GM19324 (cell line): ENCODE measurements at regions not wholly inside any gene's neighbourhood (a gene's known extent, or its start where the extent isn't known, plus 50 kb on each side); places are given as distances from the start of the nearest gene placed in this dataset.

Experiments used
- ATAC-seq: cut with Tn5 transposase; IDR thresholded peaks from one replicate; pipeline ENCODE4 v1.9.1; 2021; ENCODE audit warnings: mild to moderate bottlenecking, moderate library complexity; ENCODE audit not compliant: unreplicated experiment, low FRiP score

DNA sequence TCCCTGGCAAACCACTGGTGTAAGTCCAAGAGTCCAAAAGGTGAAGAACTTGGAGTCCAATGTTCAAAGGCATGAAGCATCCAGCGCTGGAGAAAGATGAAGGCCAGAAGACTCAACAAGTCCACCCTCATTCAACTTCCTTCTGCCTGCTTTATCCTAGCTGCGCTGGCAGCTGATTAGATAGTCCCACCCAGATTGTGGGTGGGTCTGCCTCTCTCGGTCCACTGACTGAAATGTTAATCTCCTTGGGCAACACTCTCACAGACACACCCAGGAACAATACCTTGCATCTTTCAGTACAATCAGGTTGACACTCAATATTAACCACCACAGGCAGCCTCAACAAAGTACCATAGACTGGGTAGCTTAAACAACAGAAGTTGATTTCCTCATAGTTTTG lies 245.9 kb upstream of the IGF1R start:
- ATAC-seq, result no peak

DNA sequence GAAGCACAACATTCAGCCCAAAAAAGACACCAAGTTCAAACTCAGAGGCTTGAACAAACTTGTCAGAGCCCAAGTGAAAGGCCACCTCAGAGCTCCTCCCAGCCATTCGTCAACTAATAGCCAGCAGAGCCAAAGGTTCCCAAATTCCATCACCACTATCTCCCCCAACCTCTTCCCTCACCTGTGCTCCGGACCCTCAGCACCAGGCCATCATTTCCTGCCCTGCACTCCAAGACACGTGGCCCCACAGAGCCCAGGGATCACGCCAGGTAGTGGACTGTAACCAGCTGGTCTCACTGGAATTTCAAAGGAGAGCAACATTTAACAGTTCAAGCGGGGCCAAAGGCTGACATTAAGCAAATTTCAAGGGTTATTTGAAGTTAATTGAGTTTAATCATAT lies 245.2 kb upstream of the IGF1R start:
- no peak for ATAC-seq

DNA sequence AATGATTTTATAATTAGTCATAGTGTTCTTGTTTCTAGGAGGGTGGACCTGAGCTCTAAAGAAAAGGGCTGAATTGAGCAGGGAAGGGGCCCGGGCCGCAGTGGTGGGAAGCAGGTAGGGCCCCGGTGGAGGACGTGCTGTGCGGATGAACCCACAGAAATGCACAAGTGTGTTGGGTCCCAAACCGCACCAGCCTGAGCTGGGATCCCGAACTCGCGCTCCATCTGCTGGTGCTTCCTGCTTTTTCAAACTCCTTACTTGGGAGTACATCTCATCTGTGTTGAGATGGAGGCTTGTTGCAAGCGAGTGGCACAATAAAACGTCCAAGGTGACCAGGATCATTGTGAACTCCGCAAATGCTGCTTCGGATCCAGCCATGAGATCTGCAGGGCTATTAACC lies 244.8 kb upstream of the IGF1R start:
- no peak for ATAC-seq

DNA sequence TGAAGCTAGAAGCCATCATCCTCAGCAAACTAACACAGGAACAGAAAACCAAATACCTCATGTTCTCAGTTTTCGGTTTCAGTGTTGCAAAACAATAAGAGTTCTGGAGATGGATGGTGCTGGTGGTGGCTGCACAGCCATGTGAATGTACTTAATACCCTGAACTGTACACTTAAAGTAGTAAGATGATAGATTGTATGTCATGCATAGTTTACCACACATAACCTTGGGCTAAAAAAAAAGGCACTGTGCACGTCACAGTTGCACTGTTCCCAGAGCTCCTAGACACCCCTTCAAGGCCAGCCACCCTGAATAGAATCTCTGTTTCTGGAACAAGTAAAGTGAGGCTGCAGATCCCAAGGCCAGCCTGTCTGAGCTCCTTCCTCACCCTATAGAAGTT lies 243.3 kb upstream of the IGF1R start:
- no peak for ATAC-seq

DNA sequence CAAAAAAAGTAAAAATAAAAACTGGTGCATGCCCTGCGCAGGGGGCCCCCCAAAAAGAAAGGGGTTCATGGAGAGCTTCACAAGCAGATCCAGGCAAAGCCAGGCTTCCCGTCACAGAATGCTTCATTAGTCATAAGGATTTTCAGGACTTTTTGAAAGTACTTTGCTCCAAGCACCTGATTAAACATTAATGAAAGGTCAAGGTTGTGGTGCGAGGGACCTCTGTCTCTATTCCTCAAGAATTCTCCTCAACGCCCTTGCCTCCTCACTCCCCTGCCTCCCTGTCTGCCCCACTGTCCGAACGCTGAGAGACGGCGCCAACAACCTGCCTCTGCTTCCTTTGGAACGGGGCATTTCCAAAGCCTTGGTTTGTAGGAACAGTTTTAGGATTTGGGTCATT lies 240.1 kb upstream of the IGF1R start:
- no peak for ATAC-seq

GRCh38 chr15:98410328-98410727 lies 238.0 kb upstream of the IGF1R start:
- ATAC-seq, result no peak

DNA sequence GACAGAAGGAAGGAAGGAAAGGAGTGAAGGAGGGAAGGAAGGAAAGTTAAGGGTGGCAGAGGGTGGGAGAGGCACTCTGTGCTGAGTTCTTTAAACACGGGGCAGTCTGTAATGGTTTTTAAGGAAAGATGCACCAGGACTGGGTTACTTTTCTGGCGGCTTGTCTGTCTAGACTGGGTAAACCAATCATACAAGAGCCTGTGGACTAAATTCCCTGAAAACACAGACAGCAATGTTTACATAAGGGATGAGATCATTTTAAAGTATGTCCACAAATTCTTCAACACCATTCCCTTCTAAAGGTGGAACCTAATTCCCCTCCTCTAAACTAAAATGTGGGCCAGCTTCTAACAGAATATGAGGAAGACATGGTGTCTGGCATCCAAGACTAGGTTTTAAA lies 235.5 kb upstream of the IGF1R start:
- ATAC-seq, result no peak

- no peak for ATAC-seq
Observed at GRCh38 chr15:98413933-98414546, 234.3 kb upstream of the IGF1R start.

- no peak for ATAC-seq
Observed at GRCh38 chr15:98416222-98416855, 232.0 kb upstream of the IGF1R start.

DNA sequence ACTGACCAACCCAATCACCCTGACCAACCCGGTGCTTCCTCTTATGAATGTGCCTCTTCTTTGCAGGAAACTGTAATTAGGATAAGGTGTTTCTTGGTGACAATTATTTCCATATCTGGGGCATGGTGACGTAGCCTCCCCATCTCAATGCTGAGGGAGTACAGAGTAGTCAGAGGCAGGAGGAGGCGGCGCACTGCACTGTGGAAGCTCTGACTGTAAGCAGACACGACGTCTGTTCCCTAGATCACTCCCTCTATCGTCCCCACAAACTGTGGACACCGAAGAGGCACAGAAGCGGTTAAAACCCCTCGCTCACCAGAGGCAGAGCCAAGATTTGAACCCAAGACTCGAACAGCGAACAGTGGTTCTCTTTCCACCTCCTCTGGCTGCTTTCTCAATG lies 231.0 kb upstream of the IGF1R start:
- ATAC-seq, result no peak

DNA sequence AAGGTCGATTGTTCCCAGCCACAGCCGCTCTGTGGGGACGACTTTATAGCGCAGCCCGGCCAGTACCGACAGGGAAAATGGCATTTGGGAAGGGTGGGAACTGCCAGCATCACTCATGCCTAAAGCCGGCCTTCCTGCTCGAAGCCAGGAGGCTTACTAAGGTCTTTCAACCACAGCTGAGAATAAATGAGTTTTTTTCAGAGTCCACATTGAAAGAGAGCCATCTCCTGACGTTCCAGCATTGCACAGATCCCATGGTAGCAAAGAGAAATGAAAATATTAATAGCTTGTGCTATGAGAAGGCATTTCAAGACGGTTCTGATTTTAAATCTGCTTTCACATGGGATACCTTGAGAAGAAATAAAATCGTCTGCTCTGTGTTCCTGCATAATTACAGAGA lies 230.2 kb upstream of the IGF1R start:
- no peak for ATAC-seq

DNA sequence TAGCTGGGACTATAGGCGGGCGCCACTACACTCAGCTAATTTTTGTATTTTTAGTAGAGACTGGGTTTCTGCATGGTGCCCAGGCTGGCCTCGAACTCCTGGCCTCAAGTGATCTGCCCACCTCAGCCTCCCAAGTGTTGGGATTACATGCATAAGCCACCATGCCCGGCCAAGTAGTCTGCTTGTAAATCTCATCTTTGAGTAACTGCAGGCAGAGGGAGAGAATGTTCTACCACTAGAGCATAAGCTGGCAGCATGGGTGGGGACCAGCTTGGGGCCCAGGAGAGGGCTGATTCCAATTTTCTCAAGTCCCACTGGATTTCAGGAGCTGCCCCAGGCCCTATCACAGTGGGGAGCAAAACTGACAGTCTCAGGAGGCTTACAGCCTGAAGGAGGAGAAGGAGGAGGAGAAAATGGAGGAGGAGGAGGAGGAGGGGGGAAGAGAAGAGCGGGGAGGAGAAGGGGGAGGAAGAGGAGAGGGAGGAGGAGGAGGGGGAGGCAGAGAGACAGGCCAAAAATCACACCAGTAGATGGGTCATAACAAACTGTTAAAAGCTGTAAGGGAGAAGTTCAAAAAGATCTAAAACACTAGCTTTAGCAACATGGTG lies 229.1 kb upstream of the IGF1R start:
- ATAC-seq, result no peak

GRCh38 chr15:98420837-98421236 lies 227.5 kb upstream of the IGF1R start:
- no peak for ATAC-seq

GRCh38 chr15:98421419-98422129 lies 226.8 kb upstream of the IGF1R start:
- ATAC-seq, result no peak

- no peak for ATAC-seq
Observed at GRCh38 chr15:98422130-98422478, 226.2 kb upstream of the IGF1R start.

GRCh38 chr15:98425173-98425572 lies 223.2 kb upstream of the IGF1R start:
- no peak for ATAC-seq

GRCh38 chr15:98427321-98427720 lies 221.0 kb upstream of the IGF1R start:
- no peak for ATAC-seq

DNA sequence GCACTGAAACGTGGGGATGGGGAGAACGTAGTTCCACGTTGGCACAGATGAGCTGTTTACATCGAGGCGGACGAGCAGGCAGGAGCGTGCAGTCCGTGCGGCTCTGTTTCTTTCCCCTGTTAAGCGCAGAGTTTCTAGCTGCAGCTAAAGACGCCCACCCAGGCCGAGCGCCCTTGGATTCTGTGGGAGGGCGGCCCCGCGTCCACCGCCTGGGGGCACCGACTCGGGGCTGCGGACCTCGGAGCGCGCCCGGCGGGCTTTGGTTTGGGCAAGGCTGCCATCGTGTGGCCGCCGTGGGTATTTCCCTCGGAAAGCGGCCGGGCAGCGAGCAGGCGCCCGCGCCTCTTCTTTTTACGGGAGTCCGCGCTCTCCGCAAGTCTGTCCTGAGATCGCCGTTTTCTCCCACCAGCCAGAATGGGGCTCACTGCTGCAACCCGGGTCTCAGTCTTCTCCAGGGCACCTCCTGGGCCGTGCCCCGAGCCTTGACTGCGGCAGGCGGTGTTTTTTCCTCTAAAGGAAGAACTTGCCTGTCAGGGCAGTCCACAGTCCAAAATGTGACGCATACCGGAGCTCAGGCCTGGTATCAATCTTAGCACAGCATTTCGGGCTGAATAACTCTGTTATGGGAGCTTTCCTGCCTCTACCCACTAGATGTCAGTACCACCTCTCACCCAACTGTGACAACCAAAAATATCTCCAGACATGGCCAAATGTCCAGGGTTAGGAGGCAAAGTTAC lies 219.9 kb upstream of the IGF1R start:
- peak; percentile 90 for ATAC-seq

DNA sequence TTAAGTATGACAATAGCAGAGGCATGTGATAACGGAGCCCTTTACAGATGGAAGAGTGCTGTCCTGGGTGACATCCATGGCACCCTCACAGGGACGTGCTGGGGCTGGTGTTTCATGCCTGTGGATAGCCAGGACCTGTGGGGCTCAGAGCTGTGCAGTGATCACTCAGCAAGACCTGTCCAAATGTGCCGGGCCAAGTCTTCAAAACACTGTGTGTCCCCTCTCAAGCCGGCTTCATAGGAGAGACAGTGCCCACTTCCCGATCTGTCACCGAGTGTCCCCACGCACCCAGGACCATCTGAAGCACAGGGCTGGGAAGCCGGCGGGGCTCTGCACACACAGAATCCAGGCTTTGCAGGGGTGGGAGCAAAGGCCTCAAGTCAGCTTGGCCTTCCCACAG lies 217.2 kb upstream of the IGF1R start:
- ATAC-seq, result no peak

- ATAC-seq, result no peak
Observed at GRCh38 chr15:98433346-98433745, 215.0 kb upstream of the IGF1R start.

DNA sequence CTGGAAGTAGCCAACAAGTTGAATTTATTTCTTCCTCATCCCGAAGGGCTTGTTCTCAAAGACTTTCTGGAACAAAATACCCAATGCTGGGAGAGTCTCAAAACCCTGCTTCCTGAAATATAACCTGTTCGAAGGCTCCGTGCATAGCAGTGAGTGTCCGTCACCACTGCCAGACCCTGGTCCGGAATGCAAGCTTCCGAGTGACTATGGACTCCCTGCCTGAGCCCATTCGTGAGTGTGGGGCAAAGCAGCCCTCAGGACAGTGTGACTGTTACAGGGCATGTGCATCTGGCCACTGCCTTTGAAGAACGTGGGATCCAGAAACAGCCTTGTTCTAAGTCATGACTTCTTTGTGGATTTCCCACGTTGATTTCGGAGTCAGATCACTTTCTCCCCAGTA lies 214.5 kb upstream of the IGF1R start:
- ATAC-seq, result no peak
